NCI-H1417 (cell line): ENCODE measurements at regions not wholly inside any gene's neighbourhood (a gene's known extent, or its start where the extent isn't known, plus 50 kb on each side); places are given as distances from the start of the nearest gene placed in this dataset.
"Not testable (repeated sequence)": the region's sequence is repeated elsewhere in the genome, so short reads cannot be mapped to it uniquely, and the experiment has no call there.

ENCODE experiments used
- DNase-seq, 3 experiments: peaks; one replicate each; lab custom pipeline; 2025; lab: John Stamatoyannopoulos, UW

- not testable (repeated sequence) for DNase-seq
Measured at GRCh38 chr17:15802917-15803316, 70.8 kb downstream of the TBC1D26 start.

GRCh38 chr17:15806825-15807224, 74.7 kb downstream of the TBC1D26 start:
- DNase-seq: not testable (repeated sequence)

- DNase-seq: not testable (repeated sequence)
Measured at GRCh38 chr17:15813388-15813787, 81.3 kb downstream of the TBC1D26 start.

- not testable (repeated sequence) for DNase-seq
Measured at GRCh38 chr17:15814003-15814402, 81.9 kb downstream of the TBC1D26 start.

- not testable (repeated sequence) for DNase-seq
Measured at GRCh38 chr17:15817861-15818260, 85.8 kb downstream of the TBC1D26 start.

GRCh38 chr17:15822280-15822679, 90.2 kb downstream of the TBC1D26 start:
- not testable (repeated sequence) for DNase-seq

GRCh38 chr17:15828727-15829314, 96.7 kb downstream of the TBC1D26 start:
- DNase-seq: peak; percentile 28 to 68 (median 41)

GRCh38 chr17:15830221-15830620, 98.1 kb downstream of the TBC1D26 start:
- DNase-seq: peak in 2 of 3 experiments; percentile 44 to 60

- DNase-seq: not testable (repeated sequence)
Measured at GRCh38 chr17:15831182-15831581, 99.1 kb downstream of the TBC1D26 start.

- peak in 1 of 3 experiments; percentile 27 for DNase-seq
Measured at GRCh38 chr17:15832921-15833480, 100.9 kb downstream of the TBC1D26 start.

- DNase-seq: not testable (repeated sequence)
Measured at GRCh38 chr17:15833890-15834289, 101.8 kb downstream of the TBC1D26 start.

GRCh38 chr17:15835481-15835880, 103.4 kb downstream of the TBC1D26 start:
- not testable (repeated sequence) for DNase-seq

- DNase-seq: not testable (repeated sequence)
Measured at GRCh38 chr17:15836249-15836982, 104.3 kb downstream of the TBC1D26 start.

GRCh38 chr17:15836991-15837390, 104.9 kb downstream of the TBC1D26 start:
- DNase-seq: not testable (repeated sequence)

GRCh38 chr17:15847447-15848229, 97.3 kb upstream of the ADORA2B start:
- not testable (repeated sequence) for DNase-seq

- DNase-seq: not testable (repeated sequence)
Measured at GRCh38 chr17:15849054-15849453, 95.9 kb upstream of the ADORA2B start.

- DNase-seq: not testable (repeated sequence)
Measured at GRCh38 chr17:15850071-15850470, 94.9 kb upstream of the ADORA2B start.

- DNase-seq: not testable (repeated sequence)
Measured at GRCh38 chr17:15850687-15851086, 94.2 kb upstream of the ADORA2B start.

GRCh38 chr17:15852863-15853262, 92.1 kb upstream of the ADORA2B start:
- not testable (repeated sequence) for DNase-seq

GRCh38 chr17:15856191-15856590, 88.7 kb upstream of the ADORA2B start:
- not testable (repeated sequence) for DNase-seq

- DNase-seq: not testable (repeated sequence)
Measured at GRCh38 chr17:15856745-15857144, 88.2 kb upstream of the ADORA2B start.

GRCh38 chr17:15858082-15858481, 86.8 kb upstream of the ADORA2B start:
- not testable (repeated sequence) for DNase-seq
